Astrocyte (in vitro differentiated cells and primary cell): ENCODE measurements at regions not wholly inside any gene's neighbourhood (a gene's known extent, or its start where the extent isn't known, plus 50 kb on each side); places are given as distances from the start of the nearest gene placed in this dataset.

Experiments
- CTCF ChIP-seq: IDR thresholded peaks from 2 replicates; pipeline ENCODE4 v1.5.1; 2011; ENCODE audit warnings: low read depth, mild to moderate bottlenecking, inconsistent platforms, low read length, moderate library complexity; ENCODE audit not compliant: insufficient read depth
- EZH2 ChIP-seq: IDR thresholded peaks from 2 replicates; pipeline ENCODE4 v1.6.1; 2012; ENCODE audit warnings: mild to moderate bottlenecking, low read length, inconsistent platforms; ENCODE audit not compliant: insufficient read depth

- TF ChIP-seq CTCF, result no peak
- TF ChIP-seq EZH2, result no peak
These were observed 214.9 kb upstream of the KCNG1 start for GRCh38 chr20:51237791-51238190.
